SK-N-SH (cell line): ENCODE measurements at regions not wholly inside any gene's neighbourhood (a gene's known extent, or its start where the extent isn't known, plus 50 kb on each side); places are given as distances from the start of the nearest gene placed in this dataset.

Experiments
- CTCF ChIP-seq: fragments of 200-600 bp; sonication (generic); IDR thresholded peaks from 2 replicates; pipeline ENCODE4 v1.6.1; 2017; ENCODE audit warnings: antibody characterized with exemption, mild to moderate bottlenecking, moderate library complexity
- MXI1 ChIP-seq: IDR thresholded peaks from 2 replicates; pipeline ENCODE4 v1.6.1; 2012; ENCODE audit warnings: mild to moderate bottlenecking, low read depth, low read length, improper control_type of control experiment
- SIN3A ChIP-seq: IDR thresholded peaks from 2 replicates; pipeline ENCODE4 v1.6.1; 2012; ENCODE audit warnings: low read depth, mild to moderate bottlenecking, low read length, moderate library complexity, borderline replicate concordance
- USF2 ChIP-seq: fragments of 150-350 bp; IDR thresholded peaks from 2 replicates; pipeline ENCODE4 v1.6.1; 2017; ENCODE audit warnings: antibody characterized with exemption, low read length, low read depth, borderline replicate concordance

DNA sequence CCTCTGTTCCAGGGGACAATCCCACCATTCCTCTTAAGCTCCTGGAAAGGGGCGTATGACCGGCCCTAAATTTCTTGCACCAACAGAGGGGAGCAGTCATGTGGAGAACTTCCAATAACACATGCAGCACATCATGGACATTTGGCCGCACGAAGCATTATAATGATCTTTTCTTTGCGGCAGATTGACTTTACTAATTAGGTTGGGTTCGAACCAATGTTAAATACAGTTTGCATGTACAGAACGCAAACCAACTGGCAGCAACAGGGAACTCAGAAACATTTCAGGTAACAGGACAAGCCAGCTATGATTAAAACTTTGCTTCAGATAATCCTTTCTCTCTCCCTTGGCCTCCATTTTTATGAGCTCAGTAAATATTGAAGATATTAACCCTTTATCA lies 100.8 kb upstream of the ADPGK start:
- TF ChIP-seq USF2 (no peak), CTCF (no peak), MXI1 (no peak), SIN3A (no peak)
